ENCODE measurements at regions not wholly inside any gene's neighbourhood (a gene's known extent, or its start where the extent isn't known, plus 50 kb on each side); places are given as distances from the start of the nearest gene placed in this dataset.

- TF ChIP-seq EZH2 (IDR thresholded peaks at IDR 0.05; ENCODE audit: low read depth) (no peak), CTCF (conservative IDR thresholded peaks at IDR 0.05) (no peak)
These were observed 1188.5 kb downstream of the NXPH1 start for GRCh38 chr7:9621927-9622326.
